ENCODE measurements at regions not wholly inside any gene's neighbourhood (a gene's known extent, or its start where the extent isn't known, plus 50 kb on each side); places are given as distances from the start of the nearest gene placed in this dataset.

DNA sequence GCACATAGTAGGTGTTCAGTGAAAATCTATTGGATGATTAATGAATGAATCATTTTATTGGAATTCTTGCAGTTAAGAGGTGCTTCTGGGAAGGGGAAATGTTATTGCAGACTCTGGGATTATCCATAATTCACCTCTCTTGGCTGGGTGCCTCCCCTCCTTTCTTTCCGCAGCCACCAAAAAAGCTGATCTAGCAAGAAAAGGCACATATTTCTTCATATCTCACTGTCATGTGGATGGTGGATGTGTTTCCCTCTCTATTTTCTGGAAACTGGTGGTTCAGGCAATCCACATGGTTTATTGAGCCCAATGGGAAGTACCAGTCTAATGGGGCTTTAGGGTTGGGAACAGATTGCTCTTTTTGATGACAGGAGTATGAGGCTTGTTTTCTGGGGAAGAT lies 151.1 kb upstream of the ROPN1 start:
- TF ChIP-seq CTCF (IDR thresholded peaks at IDR 0.05) (no peak), POLR2AphosphoS5 (IDR thresholded peaks at IDR 0.05) (no peak)
